ENCODE measurements at regions not wholly inside any gene's neighbourhood (a gene's known extent, or its start where the extent isn't known, plus 50 kb on each side); places are given as distances from the start of the nearest gene placed in this dataset.
"Not testable (repeated sequence)": the region's sequence is repeated elsewhere in the genome, so short reads cannot be mapped to it uniquely, and the experiment has no call there.

GRCh38 chr2:113386780-113387433 lies 50.6 kb upstream of the ZNG1B start:
- not testable (repeated sequence) for DNase-seq

GRCh38 chr2:113379621-113380020 lies 57.9 kb upstream of the ZNG1B start:
- DNase-seq: not testable (repeated sequence)

DNA sequence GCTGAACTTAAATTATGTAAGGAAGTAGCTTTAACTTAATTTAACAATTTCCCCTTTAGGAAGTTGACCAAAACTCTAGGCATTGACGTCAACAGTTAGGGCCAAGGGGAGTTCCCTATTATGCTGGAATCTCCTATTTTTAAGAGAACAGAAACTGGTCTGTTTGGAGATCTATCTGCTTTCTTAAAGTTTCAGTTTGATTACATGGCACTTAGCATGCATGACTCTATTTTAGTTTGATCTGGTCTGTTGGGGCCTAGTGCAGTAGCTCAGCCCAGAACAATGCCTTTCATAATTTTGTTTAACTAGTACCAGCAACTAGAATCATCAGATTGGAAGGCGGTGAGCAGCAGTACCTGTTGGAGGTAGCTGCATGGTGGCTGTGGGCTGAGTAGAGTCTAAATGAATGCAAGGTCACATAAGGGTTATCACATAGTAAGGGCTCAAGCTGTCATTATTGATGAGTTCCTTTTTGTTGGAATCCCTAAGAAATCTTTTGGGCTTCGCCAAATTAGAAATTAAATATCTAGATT lies 60.5 kb upstream of the ZNG1B start:
- no peak for DNase-seq

DNA sequence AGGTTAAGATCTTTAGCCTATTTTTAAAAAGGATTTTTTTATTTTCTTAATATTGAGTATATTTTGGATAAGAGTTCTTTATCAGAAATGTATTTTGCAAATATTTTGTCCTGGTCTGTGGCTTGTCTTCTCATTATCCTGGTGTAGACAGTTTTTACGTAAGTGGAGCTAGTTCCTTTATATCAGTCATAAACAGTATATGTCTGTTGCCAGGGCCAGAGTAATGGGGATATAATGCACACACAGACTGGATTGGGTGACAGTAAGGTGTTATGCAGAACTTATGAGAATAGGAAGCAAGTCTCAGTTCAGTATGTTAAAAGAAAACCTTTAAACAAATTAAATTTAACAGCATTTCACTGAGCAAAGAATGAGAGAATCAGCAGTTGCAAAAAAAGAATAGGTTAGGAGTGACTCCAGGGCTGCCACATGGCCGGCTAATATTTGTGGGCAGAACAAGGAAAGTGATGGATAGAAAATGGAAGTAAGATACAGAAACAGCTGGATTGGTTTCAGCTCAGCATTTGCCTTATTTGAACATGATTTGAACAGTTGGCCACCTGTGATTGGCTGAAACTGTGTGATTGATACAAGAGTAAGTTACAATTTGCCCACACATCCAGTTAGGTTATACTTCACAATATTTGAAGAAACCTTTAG lies 61.1 kb upstream of the ZNG1B start:
- DNase-seq: no peak

DNA sequence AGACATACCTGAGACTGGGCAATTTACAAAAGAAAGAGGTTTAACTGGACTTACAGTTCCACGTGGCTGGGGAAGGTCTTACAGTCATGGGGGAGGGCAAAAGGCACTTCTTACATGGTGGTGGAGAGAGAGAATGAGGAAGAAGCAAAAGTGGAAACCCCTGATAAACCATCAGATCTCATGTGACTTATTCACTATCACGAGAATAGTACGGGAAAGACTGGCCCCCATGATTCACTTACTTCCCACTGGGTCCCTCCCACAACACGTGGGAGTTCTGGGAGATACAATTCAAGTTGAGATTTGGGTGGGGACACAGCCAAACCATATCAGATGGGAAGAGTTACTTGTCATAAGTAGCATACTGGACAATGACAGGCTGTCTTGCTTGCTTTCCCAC lies 62.6 kb upstream of the ZNG1B start:
- DNase-seq: not testable (repeated sequence)

- DNase-seq: not testable (repeated sequence)
These were observed 65.1 kb upstream of the ZNG1B start for GRCh38 chr2:113372258-113372834.

GRCh38 chr2:113370478-113371091 lies 66.9 kb upstream of the ZNG1B start:
- DNase-seq: peak; percentile 63

- no peak for DNase-seq
These were observed 67.5 kb upstream of the ZNG1B start for GRCh38 chr2:113370030-113370429.

- DNase-seq: not testable (repeated sequence)
These were observed 68.9 kb upstream of the ZNG1B start for GRCh38 chr2:113368581-113368980.

DNA sequence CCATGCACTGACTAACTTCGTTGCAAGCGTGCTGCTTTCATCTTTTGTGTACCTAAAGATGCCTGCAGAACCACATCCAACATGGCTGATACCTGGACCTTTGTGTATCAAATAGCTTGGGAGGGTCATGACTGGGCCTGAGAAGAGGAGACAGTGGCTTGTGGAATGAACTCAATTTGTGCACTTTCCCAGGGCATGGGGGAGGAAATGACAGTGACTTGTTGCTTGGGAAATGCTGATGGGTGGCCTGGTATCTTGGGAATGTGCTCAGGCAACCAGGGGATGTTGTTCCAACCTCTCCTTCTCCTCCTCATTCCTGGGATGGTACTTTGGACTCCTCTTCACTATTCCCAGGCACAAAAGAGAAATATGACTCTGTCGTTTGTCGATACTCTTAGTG lies 70.7 kb upstream of the ZNG1B start:
- not testable (repeated sequence) for DNase-seq

GRCh38 chr2:113365791-113366190 lies 71.7 kb upstream of the ZNG1B start:
- not testable (repeated sequence) for DNase-seq

DNA sequence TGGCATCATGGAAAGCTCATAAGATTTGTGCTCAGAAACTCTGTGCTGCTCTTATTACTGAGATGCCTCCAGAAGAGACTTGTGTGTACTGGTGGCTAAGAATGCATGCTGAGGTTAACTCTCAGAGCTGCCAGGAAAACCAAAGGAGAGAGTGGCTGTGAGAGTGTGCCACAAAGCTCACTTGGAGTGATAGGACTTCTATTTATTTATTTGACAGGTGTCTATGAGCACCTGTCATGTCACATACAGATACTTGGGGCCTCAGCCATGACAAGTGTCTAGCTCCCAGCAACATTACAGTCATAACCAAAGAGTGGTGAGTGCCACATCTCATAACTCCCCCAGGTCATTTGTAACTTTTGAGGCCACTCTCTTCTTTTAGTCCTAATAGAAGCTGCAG lies 72.2 kb upstream of the ZNG1B start:
- not testable (repeated sequence) for DNase-seq

- no peak for DNase-seq
These were observed 76.4 kb upstream of the ZNG1B start for GRCh38 chr2:113361051-113361450.

DNA sequence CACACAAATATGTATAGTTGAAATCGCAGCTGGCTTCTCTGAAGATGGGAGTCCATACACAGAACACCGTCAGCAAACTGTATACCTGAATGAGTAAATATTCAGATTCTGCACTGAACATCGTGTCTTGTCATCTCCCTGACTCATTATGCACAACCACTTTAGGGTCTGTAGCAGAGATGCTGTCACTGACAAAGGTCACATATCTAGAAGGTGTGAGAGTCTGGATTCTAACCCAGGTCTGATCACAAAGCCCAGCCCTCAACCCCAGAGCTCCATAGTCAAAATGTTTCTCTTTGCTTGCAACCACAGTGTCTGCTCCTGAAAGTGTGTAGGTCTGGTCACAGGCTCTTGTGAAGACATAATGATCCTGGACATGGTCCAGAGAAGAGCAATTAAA lies 78.3 kb upstream of the PAX8 start:
- DNase-seq: no peak

- not testable (repeated sequence) for DNase-seq
These were observed 77.6 kb upstream of the PAX8 start for GRCh38 chr2:113356284-113356683.

DNA sequence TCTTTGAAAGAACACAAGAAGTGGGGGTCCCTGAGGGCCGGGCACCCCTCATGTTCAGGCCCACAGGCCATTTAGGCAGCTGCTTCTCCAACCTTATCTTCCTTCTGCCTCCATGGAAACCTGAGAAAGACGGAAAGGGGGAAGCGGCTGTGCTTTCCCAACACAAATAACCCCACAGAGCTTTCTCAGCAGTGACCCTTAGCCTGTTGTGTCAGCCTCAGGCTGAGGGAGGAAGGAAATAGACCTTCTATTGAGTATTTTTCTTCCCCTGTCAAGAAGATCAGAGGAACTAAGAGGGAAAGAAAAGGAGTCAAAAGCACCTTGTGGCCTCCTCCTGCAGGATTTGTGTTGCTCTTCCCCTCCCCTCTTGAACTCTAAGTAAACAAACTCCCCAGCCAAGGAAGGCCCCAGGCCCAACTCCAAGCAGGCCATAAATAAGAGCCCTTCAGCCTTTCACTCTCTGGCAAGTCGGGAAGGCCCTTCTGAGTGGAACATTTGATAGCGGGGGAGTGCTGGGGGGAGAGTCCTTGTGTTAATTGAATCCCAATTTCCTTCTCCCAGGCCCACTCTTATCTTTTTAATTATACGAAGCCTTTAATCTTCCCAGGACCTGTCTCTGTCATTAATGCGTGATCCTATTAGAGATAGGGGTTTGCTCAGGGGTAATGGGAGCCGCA lies 76.8 kb upstream of the PAX8 start:
- not testable (repeated sequence) for DNase-seq

- no peak for DNase-seq
These were observed 72.9 kb upstream of the PAX8 start for GRCh38 chr2:113351375-113352355.

- DNase-seq: peak; percentile 8
These were observed 65.1 kb upstream of the PAX8 start for GRCh38 chr2:113343800-113344199.

- DNase-seq: no peak
These were observed 63.9 kb upstream of the PAX8 start for GRCh38 chr2:113342650-113343049.

DNA sequence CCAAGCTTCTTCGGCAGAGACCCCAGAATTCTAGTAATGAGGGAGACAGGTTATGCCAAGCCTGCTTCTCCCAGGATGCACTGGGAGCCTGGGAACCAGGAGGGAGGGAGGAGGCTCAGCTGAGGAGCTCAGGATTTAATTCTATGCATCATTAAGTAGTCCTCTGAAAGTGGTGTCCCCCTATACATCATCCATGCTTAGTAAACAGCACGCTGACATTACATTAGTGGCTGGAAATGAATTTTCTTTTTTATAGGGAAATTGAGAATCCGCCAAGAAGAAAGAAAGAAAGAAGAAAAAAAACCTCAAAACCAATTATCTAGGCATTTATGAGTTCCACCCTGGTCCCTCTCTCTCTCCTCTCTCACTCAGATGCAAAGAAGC lies 63.1 kb upstream of the PAX8 start:
- not testable (repeated sequence) for DNase-seq

GRCh38 chr2:113341191-113341869 lies 62.6 kb upstream of the PAX8 start:
- no peak for DNase-seq

Data from hematopoietic multipotent progenitor cell treated with erythropoietin and hydrocortisone succinate and interleukin-3 and kit ligand, for 8 days (in vitro differentiated cells).